Smooth muscle cell (in vitro differentiated cells): ENCODE measurements at regions not wholly inside any gene's neighbourhood (a gene's known extent, or its start where the extent isn't known, plus 50 kb on each side); places are given as distances from the start of the nearest gene placed in this dataset.

Experiments used
- DNase-seq: peaks from one replicate; lab custom pipeline; 2025; ENCODE audit not compliant: unreplicated experiment; lab: John Stamatoyannopoulos, UW
- H2AFZ ChIP-seq: fragments of 200-600 bp; sonication (generic); 2 replicates; pipeline ENCODE4 v1.6.0; 2016; ENCODE audit warnings: antibody characterized with exemption, low read depth, mild to moderate bottlenecking
- H3F3A ChIP-seq: fragments of 200-600 bp; sonication (generic); 2 replicates; pipeline ENCODE4 v1.6.0; 2017; ENCODE audit warnings: antibody characterized with exemption, low read depth
- H3K27ac ChIP-seq: fragments of 200-600 bp; sonication (generic); 2 replicates; pipeline ENCODE4 v1.5.1; 2016; ENCODE audit warnings: low read depth, mild to moderate bottlenecking
- H3K27me3 ChIP-seq: fragments of 200-600 bp; sonication (generic); 2 replicates; pipeline ENCODE4 v1.6.1; 2016; ENCODE audit warnings: low read depth, mild to moderate bottlenecking
- H3K36me3 ChIP-seq: fragments of 200-600 bp; sonication (generic); 2 replicates; pipeline ENCODE4 v1.5.1; 2016; ENCODE audit warnings: low read depth
- H3K4me1 ChIP-seq: fragments of 200-600 bp; sonication (generic); 2 replicates; pipeline ENCODE4 v1.5.1; 2016; ENCODE audit warnings: low read depth
- H3K4me2 ChIP-seq: fragments of 200-600 bp; sonication (generic); 2 replicates; pipeline ENCODE4 v1.6.0; 2016; ENCODE audit warnings: mild to moderate bottlenecking
- H3K4me3 ChIP-seq: fragments of 200-600 bp; sonication (generic); 2 replicates; pipeline ENCODE4 v1.5.1; 2016; ENCODE audit warnings: mild to moderate bottlenecking
- H3K79me2 ChIP-seq: fragments of 200-600 bp; sonication (generic); 2 replicates; pipeline ENCODE4 v1.6.0; 2016; ENCODE audit warnings: low read depth, mild to moderate bottlenecking
- H3K9ac ChIP-seq: fragments of 200-600 bp; sonication (generic); 2 replicates; pipeline ENCODE4 v1.6.0; 2016; ENCODE audit warnings: low read depth
- H3K9me3 ChIP-seq: fragments of 200-600 bp; sonication (generic); replicated peaks from 2 replicates; pipeline ENCODE4 v1.5.1; 2016; ENCODE audit warnings: low read depth
- H4K20me1 ChIP-seq: fragments of 200-600 bp; sonication (generic); 2 replicates; pipeline ENCODE4 v1.6.0; 2016; ENCODE audit warnings: low read depth
- WGBS: methylation state at CpG from one replicate; pipeline ENCODE4 v1.1.7; 2016; ENCODE audit warnings: low lambda C conversion rate; 5-methylcytosine and 5-hydroxymethylcytosine counted together
- TF ChIP-seq, protein P1 (sequence below): fragments of 200-600 bp; sonication (generic); IDR thresholded peaks from 2 replicates; pipeline ENCODE4 v1.5.1; 2017; ENCODE audit warnings: borderline replicate concordance, mild to moderate bottlenecking, antibody characterized with exemption; ENCODE audit not compliant: insufficient read depth, poor library complexity, severe bottlenecking

DNA sequence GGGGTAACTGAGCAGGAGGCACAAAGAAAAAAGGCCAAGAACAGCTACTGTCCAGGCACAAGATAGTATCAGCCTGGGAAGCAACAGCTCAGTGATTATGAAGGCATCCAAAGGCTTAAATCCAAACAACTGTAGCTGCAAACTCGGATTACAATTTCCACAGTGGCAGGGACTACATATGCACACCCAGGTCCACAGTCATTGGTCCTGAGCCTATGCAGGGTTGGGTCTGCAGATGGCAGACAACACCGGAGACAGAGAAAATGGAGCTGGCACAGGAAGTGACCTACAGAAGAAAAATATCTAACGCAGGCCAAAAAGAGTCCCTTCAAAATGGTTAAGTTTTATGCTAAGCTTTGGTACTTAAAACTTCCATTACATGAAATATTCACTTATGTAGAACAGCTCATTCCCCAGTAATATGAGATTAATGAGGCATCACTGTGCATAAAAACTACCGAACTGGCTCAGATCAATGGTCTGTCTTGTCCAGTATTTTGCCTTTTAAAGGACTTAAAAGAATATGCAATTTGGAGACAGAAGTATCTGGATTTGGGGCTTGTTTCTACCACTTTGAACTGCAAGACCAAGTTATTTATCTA, 132.1 kb downstream of the SUCLG1 start:
- Histone ChIP-seq H3K4me1 (no peaks in the 10 kb centered on the region), H3K4me3 (no peak overlapping the region), H3K4me2 (no peak overlapping the region), H3K27me3 (no peaks in the 10 kb centered on the region), H3K9me3 (no peaks in the 10 kb centered on the region), H3K79me2 (no peaks in the 10 kb centered on the region), H3F3A (no peaks in the 10 kb centered on the region), H4K20me1 (no peaks in the 10 kb centered on the region), H3K36me3 (no peaks in the 10 kb centered on the region), H3K27ac (no peak overlapping the region), H3K9ac (no peak overlapping the region), H2AFZ (no peak overlapping the region)
- DNase-seq = no peak
- WGBS = 90% methylated on average over 4 of the region's 4 CpGs
- TF ChIP-seq, protein P1, sequence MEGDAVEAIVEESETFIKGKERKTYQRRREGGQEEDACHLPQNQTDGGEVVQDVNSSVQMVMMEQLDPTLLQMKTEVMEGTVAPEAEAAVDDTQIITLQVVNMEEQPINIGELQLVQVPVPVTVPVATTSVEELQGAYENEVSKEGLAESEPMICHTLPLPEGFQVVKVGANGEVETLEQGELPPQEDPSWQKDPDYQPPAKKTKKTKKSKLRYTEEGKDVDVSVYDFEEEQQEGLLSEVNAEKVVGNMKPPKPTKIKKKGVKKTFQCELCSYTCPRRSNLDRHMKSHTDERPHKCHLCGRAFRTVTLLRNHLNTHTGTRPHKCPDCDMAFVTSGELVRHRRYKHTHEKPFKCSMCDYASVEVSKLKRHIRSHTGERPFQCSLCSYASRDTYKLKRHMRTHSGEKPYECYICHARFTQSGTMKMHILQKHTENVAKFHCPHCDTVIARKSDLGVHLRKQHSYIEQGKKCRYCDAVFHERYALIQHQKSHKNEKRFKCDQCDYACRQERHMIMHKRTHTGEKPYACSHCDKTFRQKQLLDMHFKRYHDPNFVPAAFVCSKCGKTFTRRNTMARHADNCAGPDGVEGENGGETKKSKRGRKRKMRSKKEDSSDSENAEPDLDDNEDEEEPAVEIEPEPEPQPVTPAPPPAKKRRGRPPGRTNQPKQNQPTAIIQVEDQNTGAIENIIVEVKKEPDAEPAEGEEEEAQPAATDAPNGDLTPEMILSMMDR = no peak

DNA sequence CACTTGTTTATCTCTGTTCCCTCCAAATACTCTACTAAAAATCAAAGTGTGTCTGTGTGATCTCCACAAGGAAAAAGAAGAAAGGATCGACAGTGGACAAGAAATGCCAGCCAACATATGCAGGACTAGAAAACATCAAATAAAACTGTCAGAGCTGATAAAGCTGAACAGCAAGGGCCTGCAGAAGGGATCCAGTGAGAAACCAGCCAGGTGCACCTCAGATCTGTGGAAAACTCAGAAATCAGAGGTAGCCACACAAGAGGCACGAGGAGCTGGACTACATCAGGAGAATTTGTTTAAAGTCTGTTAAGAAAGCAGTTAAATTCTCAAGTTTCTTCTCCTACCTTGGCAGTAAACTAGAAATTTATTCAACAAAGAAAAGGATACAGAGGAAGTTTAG, 135.2 kb downstream of the SUCLG1 start:
- Histone ChIP-seq H3K4me2 (no peak overlapping the region), H3K27me3 (no peaks in the 10 kb centered on the region), H3K36me3 (no peaks in the 10 kb centered on the region), H3K4me3 (no peak overlapping the region), H3F3A (no peaks in the 10 kb centered on the region), H3K4me1 (no peaks in the 10 kb centered on the region), H3K9ac (no peak overlapping the region), H4K20me1 (no peaks in the 10 kb centered on the region), H3K9me3 (no peaks in the 10 kb centered on the region), H3K79me2 (no peaks in the 10 kb centered on the region), H3K27ac (no peak overlapping the region), H2AFZ (no peak overlapping the region)
- WGBS = 90% methylated on average over 2 of the region's 2 CpGs
- TF ChIP-seq, protein P1 = no peak
- no peak for DNase-seq

DNA sequence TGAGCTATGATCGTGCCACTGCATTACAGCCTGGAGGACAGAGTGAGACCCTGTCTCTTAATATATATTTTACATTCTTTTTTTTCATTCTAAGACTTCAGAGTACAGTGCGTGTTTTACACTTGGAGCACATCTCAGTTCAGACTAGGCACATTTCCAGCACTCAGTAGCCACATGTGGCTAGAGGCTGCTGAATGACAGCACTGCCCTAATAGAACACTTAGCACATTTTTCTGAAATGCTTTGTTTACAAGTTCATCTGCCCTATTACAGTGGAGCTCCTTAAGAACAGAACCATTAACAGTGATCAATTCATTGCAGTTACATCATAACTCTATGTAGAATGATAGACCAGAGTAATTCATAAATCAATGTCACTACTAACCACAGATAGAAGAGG, 138.1 kb downstream of the SUCLG1 start:
- H2AFZ ChIP-seq = no peak overlapping the region
- no peaks in the 10 kb centered on the region for H3K27me3 ChIP-seq
- no peaks in the 10 kb centered on the region for H3F3A ChIP-seq
- WGBS = 91% methylated on average over 2 of the region's 2 CpGs
- TF ChIP-seq, protein P1 = no peak
- no peak overlapping the region for H3K4me3 ChIP-seq
- no peaks in the 10 kb centered on the region for H3K9me3 ChIP-seq
- no peak overlapping the region for H3K9ac ChIP-seq
- H4K20me1 ChIP-seq = no peaks in the 10 kb centered on the region
- H3K4me1 ChIP-seq = no peaks in the 10 kb centered on the region
- H3K36me3 ChIP-seq = no peaks in the 10 kb centered on the region
- H3K27ac ChIP-seq = no peak overlapping the region
- H3K79me2 ChIP-seq = no peaks in the 10 kb centered on the region
- H3K4me2 ChIP-seq = no peak overlapping the region
- no peak for DNase-seq

DNA sequence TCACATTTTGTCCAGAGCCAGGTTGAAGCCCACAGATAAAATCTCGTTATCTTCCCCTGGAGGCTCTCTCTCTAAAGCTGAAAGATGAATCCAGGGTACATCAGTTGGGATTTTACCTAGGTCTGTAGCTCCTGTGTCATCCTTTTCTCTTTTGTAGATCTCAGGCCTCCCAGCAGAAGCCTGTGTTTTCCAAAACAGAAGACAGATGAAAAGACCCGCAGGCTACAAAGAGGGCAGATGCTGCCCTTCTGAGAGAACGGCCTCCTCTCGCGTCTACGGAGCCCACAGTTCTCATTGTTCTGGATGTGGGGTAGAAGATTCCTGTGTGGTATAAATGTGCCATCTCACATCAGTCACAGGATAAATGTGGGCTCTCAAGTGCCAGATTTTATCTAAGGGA, 139.5 kb downstream of the SUCLG1 start:
- WGBS = 79% methylated on average over 6 of the region's 6 CpGs
- Histone ChIP-seq H3K9me3 (no peaks in the 10 kb centered on the region), H3K4me2 (no peak overlapping the region), H3K9ac (no peak overlapping the region), H3K36me3 (no peaks in the 10 kb centered on the region), H4K20me1 (no peaks in the 10 kb centered on the region), H3K27me3 (no peaks in the 10 kb centered on the region), H3K4me3 (no peak overlapping the region), H3K79me2 (no peaks in the 10 kb centered on the region), H2AFZ (no peak overlapping the region), H3F3A (no peaks in the 10 kb centered on the region), H3K4me1 (no peaks in the 10 kb centered on the region), H3K27ac (no peak overlapping the region)
- no peak for DNase-seq
- TF ChIP-seq, protein P1 = no peak
